Keratinocyte (primary cell): ENCODE measurements at regions not wholly inside any gene's neighbourhood (a gene's known extent, or its start where the extent isn't known, plus 50 kb on each side); places are given as distances from the start of the nearest gene placed in this dataset.

Experiments used
- DNase-seq: peaks from one replicate; pipeline ENCODE4 v3.0.0-alpha.2; 2011; ENCODE audit warnings: low read depth, missing footprints, low spot score
- FAIRE-seq: peaks from 2 replicates; lab custom pipeline; 2011; peaks lifted over from hg19 to GRCh38; lab: Jason Lieb, UNC
- H2AFZ ChIP-seq: 2 replicates; pipeline ENCODE4 v1.6.0; 2012; ENCODE audit warnings: low read length, control low read depth, inconsistent platforms; ENCODE audit not compliant: control insufficient read depth
- H3K27ac ChIP-seq: 2 replicates; pipeline ENCODE4 v1.5.1; 2011; ENCODE audit warnings: low read length; ENCODE audit not compliant: control insufficient read depth, insufficient read depth
- H3K27me3 ChIP-seq: 3 replicates; pipeline ENCODE4 v1.6.0; 2011; ENCODE audit warnings: low read length; ENCODE audit not compliant: control insufficient read depth, insufficient read depth; ENCODE audit errors: extremely low read depth
- H3K36me3 ChIP-seq, 2 experiments: 2 replicates in 1 of 2; 3 replicates in 1 of 2; pipeline ENCODE4 v1.5.1; 2011; ENCODE audit warnings: low read length in 2 of 2, mild to moderate bottlenecking in 1 of 2; ENCODE audit not compliant: control insufficient read depth in 2 of 2, insufficient read depth in 2 of 2; ENCODE audit errors: extremely low read depth in 1 of 2
- H3K4me1 ChIP-seq: 3 replicates; pipeline ENCODE4 v1.5.1; 2011; ENCODE audit warnings: low read length; ENCODE audit not compliant: control insufficient read depth, insufficient read depth; ENCODE audit errors: extremely low read depth
- H3K4me2 ChIP-seq: 3 replicates; pipeline ENCODE4 v1.6.0; 2011; ENCODE audit warnings: low read depth, low read length; ENCODE audit not compliant: control insufficient read depth, insufficient read depth; ENCODE audit errors: extremely low read depth
- H3K4me3 ChIP-seq, 3 experiments: fragments of 200-600 bp in 1 of 3; sonication (generic) in 1 of 3; 2 replicates in 2 of 3; 3 replicates in 1 of 3; pipeline ENCODE4 v1.5.1; 2011 to 2016; ENCODE audit warnings: low read length in 3 of 3, mild to moderate bottlenecking in 3 of 3, control low read depth in 2 of 3, inconsistent platforms in 1 of 3, low read depth in 1 of 3, mixed read lengths in 1 of 3, mixed run types in 1 of 3, moderate library complexity in 1 of 3; ENCODE audit not compliant: control insufficient read depth in 2 of 3, insufficient read depth in 2 of 3; ENCODE audit errors: extremely low read depth in 1 of 3
- H3K79me2 ChIP-seq: 2 replicates; pipeline ENCODE4 v1.6.0; 2012; ENCODE audit warnings: low read length; ENCODE audit not compliant: control insufficient read depth, insufficient read depth
- H3K9ac ChIP-seq: 3 replicates; pipeline ENCODE4 v1.6.0; 2011; ENCODE audit warnings: low read length; ENCODE audit not compliant: control insufficient read depth, insufficient read depth; ENCODE audit errors: extremely low read depth
- H3K9me1 ChIP-seq: 3 replicates; pipeline ENCODE4 v1.6.0; 2011; ENCODE audit warnings: low read length; ENCODE audit not compliant: control insufficient read depth, insufficient read depth; ENCODE audit errors: extremely low read depth
- H3K9me3 ChIP-seq: 2 replicates; pipeline ENCODE4 v1.5.1; 2012; ENCODE audit warnings: low read depth, low read length; ENCODE audit not compliant: control insufficient read depth
- H4K20me1 ChIP-seq: 3 replicates; pipeline ENCODE4 v1.6.0; 2011; ENCODE audit warnings: low read length; ENCODE audit not compliant: control insufficient read depth, insufficient read depth; ENCODE audit errors: extremely low read depth
- EZH2 ChIP-seq: IDR thresholded peaks from one replicate; pipeline ENCODE4 v1.6.1; 2012; ENCODE audit warnings: inconsistent platforms, mild to moderate bottlenecking, low read length, moderate library complexity
- dilution Hi-C: fragments of 300-500 bp; cut with MboI; formaldehyde crosslinking; loops from one replicate; pipeline ENCODE4 v1.7.0; 2020; ENCODE audit warnings: low sequenced_read_pairs; ENCODE audit not compliant: extremely low pct_ligation_motif_present
- TF ChIP-seq, protein P1 (sequence below), 3 experiments: IDR thresholded peaks in 1 of 3; conservative IDR thresholded peaks in 1 of 3; optimal IDR thresholded peaks in 1 of 3; 2 replicates in 2 of 3; 3 replicates in 1 of 3; pipeline versions ENCODE3 to v1.5.1; 2011; ENCODE audit warnings: low read length in 3 of 3, mild to moderate bottlenecking in 3 of 3, moderate library complexity in 2 of 3, control low read depth in 1 of 3, inconsistent platforms in 1 of 3; ENCODE audit not compliant: insufficient read depth in 2 of 3; ENCODE audit errors: extremely low read depth in 1 of 3

DNA sequence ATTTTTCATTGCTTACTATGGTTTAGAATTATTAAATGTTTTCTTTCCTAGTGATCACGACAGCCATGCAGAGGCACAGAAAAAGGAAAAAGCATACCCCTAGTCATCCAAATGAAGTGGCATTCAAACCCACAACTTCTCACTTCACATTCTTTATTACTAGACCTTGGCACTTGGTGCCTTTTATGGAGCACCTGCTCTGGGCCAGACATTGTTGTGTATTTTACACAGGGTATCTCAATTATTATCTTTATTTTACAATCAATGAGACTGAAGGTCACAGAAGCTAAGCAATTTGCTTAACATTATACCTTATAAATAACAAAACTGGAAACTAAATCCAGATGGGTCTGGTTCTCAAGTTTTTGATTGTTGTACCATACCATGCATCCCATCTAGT, 235.3 kb downstream of the LRATD1 start:
- Histone ChIP-seq H3K4me2 (no peak overlapping the region), H3K27me3 (no peaks in the 10 kb centered on the region), H3K27ac (no peak overlapping the region), H3K9me3 (no peaks in the 10 kb centered on the region), H3K79me2 (no peaks in the 10 kb centered on the region), H3K4me3 (no peak overlapping the region), H3K9me1 (no peaks in the 10 kb centered on the region), H2AFZ (no peak overlapping the region), H4K20me1 (no peaks in the 10 kb centered on the region), H3K9ac (no peak overlapping the region), H3K4me1 (no peaks in the 10 kb centered on the region), H3K36me3 (no peaks in the 10 kb centered on the region)
- DNase-seq: no peak
- TF ChIP-seq, protein P1, sequence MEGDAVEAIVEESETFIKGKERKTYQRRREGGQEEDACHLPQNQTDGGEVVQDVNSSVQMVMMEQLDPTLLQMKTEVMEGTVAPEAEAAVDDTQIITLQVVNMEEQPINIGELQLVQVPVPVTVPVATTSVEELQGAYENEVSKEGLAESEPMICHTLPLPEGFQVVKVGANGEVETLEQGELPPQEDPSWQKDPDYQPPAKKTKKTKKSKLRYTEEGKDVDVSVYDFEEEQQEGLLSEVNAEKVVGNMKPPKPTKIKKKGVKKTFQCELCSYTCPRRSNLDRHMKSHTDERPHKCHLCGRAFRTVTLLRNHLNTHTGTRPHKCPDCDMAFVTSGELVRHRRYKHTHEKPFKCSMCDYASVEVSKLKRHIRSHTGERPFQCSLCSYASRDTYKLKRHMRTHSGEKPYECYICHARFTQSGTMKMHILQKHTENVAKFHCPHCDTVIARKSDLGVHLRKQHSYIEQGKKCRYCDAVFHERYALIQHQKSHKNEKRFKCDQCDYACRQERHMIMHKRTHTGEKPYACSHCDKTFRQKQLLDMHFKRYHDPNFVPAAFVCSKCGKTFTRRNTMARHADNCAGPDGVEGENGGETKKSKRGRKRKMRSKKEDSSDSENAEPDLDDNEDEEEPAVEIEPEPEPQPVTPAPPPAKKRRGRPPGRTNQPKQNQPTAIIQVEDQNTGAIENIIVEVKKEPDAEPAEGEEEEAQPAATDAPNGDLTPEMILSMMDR (optimal IDR thresholded peaks at IDR 0.05 in 1 of 3, IDR thresholded peaks at IDR 0.05 in 1 of 3, conservative IDR thresholded peaks at IDR 0.05 in 1 of 3; ENCODE audit: extremely low read depth in 1 of 3, insufficient read depth in 2 of 3, low read length in 3 of 3): no peak
- no peak for TF ChIP-seq EZH2
- dilution Hi-C loops: no loop called here
- FAIRE-seq: no peak

DNA sequence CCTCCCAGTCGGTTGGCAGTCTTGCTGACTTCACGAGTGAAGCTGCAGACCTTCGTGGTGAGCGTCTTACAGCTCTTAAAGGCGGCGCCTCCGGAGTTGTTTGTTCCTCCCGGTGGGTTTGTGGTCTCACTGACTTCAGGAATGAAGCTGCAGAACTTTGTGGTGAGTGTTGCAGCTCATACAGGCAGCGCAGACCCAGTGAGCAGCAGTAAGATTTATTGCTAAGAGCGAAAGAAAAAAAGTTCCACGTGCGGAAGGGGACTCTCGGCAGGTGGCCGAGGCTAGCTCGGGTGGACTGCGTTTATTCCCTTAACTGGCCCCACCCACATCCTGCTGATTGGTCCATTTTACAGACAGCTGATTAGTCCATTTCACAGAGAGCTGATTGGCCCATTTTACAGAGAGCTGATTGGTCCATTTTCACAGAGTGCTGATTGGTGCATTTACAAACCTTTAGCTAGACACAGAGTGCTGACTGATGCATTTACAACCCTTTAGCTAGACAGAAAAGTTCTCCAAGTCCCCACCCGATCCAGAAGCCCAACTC, 240.3 kb downstream of the LRATD1 start:
- H3K4me3 ChIP-seq: no peak overlapping the region
- no peaks in the 10 kb centered on the region for H3K9me3 ChIP-seq
- FAIRE-seq: no peak
- dilution Hi-C loops: no loop called here
- no peak overlapping the region for H3K9ac ChIP-seq
- no peaks in the 10 kb centered on the region for H3K36me3 ChIP-seq
- no peaks in the 10 kb centered on the region for H3K79me2 ChIP-seq
- H3K27me3 ChIP-seq: no peaks in the 10 kb centered on the region
- TF ChIP-seq, protein P1 (optimal IDR thresholded peaks at IDR 0.05 in 1 of 3, IDR thresholded peaks at IDR 0.05 in 1 of 3, conservative IDR thresholded peaks at IDR 0.05 in 1 of 3; ENCODE audit: extremely low read depth in 1 of 3, insufficient read depth in 2 of 3, low read length in 3 of 3): no peak
- no peak for TF ChIP-seq EZH2
- no peak overlapping the region for H3K4me2 ChIP-seq
- H3K9me1 ChIP-seq: no peaks in the 10 kb centered on the region
- no peak for DNase-seq
- H4K20me1 ChIP-seq: no peaks in the 10 kb centered on the region
- no peaks in the 10 kb centered on the region for H3K4me1 ChIP-seq
- no peak overlapping the region for H2AFZ ChIP-seq
- no peak overlapping the region for H3K27ac ChIP-seq
